Small intestine (tissue), 7 donors: ENCODE measurements at regions not wholly inside any gene's neighbourhood (a gene's known extent, or its start where the extent isn't known, plus 50 kb on each side); places are given as distances from the start of the nearest gene placed in this dataset.

ENCODE experiments used
- DNase-seq, 2 donors: peaks; one replicate each; pipeline versions ENCODE4 v3.0.0 to v3.0.0-alpha.2; 2013
- FAIRE-seq: peaks from 2 replicates; lab custom pipeline; 2012; peaks lifted over from hg19 to GRCh38; lab: Jason Lieb, UNC
- H3K27ac ChIP-seq, 3 donors: one replicate each; pipeline ENCODE4 v1.5.1; 2013; ENCODE audit warnings: low read length in 2 of 3, mild to moderate bottlenecking in 2 of 3, control low read depth in 1 of 3, inconsistent platforms in 1 of 3, low read depth in 1 of 3, moderate library complexity in 1 of 3
- H3K27me3 ChIP-seq, 3 donors: one replicate each; pipeline ENCODE4 v1.6.1; 2013; ENCODE audit warnings: low read length in 3 of 3, inconsistent platforms in 1 of 3; ENCODE audit not compliant: control insufficient read depth in 3 of 3, insufficient read depth in 3 of 3
- H3K36me3 ChIP-seq, 3 donors: one replicate each; pipeline ENCODE4 v1.6.1; 2013; ENCODE audit warnings: low read length in 3 of 3, inconsistent platforms in 1 of 3, low read depth in 1 of 3, mild to moderate bottlenecking in 1 of 3, moderate library complexity in 1 of 3; ENCODE audit not compliant: control insufficient read depth in 3 of 3, insufficient read depth in 2 of 3
- H3K4me1 ChIP-seq, 3 donors: one replicate each; pipeline ENCODE4 v1.6.1; 2013; ENCODE audit warnings: low read length in 2 of 3, inconsistent platforms in 1 of 3, low read depth in 1 of 3, mild to moderate bottlenecking in 1 of 3, moderate library complexity in 1 of 3; ENCODE audit not compliant: control insufficient read depth in 3 of 3, insufficient read depth in 2 of 3
- H3K4me3 ChIP-seq, 3 donors: one replicate each; pipeline ENCODE4 v1.5.1; 2013; ENCODE audit warnings: low read length in 3 of 3, control low read depth in 1 of 3, inconsistent platforms in 1 of 3, low read depth in 1 of 3, mild to moderate bottlenecking in 1 of 3, moderate library complexity in 1 of 3
- H3K9me3 ChIP-seq, 2 donors: one replicate each; pipeline ENCODE4 v1.6.1; 2013; ENCODE audit warnings: low read depth in 1 of 2, low read length in 1 of 2; ENCODE audit not compliant: control insufficient read depth in 2 of 2, insufficient read depth in 1 of 2
- WGBS, 3 donors: extraction: QIAGEN DNeasy Blood & Tissue Kit; methylation state at CpG; one replicate each; pipeline ENCODE4 v1.1.7; 2013; 5-methylcytosine and 5-hydroxymethylcytosine counted together
- donor health status: healthy with polysubstance abuse.
- donor health status: control.
- donor health status: control.
- donor health status: Bipolar disorder and iron deficiency.
- donor health status: healthy.

DNA sequence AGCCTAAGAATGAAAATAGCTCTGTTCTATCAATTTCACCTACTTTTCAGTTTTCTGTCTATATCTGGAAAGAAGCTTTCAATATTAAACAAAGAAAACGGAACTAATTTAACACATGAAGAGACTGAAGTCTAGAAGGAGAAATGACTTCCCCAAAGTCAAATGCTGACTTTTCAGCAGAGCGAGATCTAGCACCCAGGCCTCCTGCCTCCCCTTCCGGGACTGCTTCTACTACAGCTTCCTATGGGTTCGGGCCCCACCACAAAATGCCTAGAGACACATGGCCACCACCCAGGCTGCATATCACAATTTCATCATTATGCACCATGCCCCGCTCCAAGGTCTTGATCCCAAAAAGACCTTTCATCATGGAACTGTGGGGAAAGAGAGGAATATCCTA is 104.5 kb downstream of the SST start:
- WGBS, 3 donors: 86 to 92% (median 86%) methylated on average over 5 of the region's 5 CpGs

DNA sequence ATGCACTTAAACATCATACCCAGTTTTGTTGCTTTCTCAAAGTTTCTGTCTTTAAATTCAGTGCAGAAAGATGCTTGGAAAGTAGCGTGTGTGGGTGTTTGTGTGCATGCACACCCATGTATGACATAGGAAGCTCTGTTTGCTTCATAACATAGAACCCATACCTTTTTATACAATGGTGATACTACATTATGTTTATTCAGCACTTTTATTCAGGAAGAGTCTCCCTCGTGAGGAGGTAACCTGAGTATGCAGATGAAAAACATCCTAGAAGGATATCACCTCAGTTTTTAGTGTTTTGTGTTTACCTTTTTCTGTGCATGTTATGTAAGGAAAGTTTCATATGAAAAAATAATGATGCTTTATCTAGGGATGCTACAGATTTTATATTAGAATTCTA is 111.2 kb downstream of the SST start:
- no peaks in the 10 kb centered on the region for H3K9me3 ChIP-seq
- no peak overlapping the region for H3K27ac ChIP-seq
- H3K4me1 ChIP-seq: no peaks in the 10 kb centered on the region
- DNase-seq (no peak), FAIRE-seq (no peak)
- no peak overlapping the region for H3K4me3 ChIP-seq
- no peaks in the 10 kb centered on the region for H3K27me3 ChIP-seq
- no peaks in the 10 kb centered on the region for H3K36me3 ChIP-seq
- WGBS, 3 donors: 59 to 75% (median 60%) methylated on average over 2 of the region's 2 CpGs

More for the DNA sequence above, 104.5 kb downstream of the SST start:
- no peak for FAIRE-seq
- no peak overlapping the region for H3K4me3 ChIP-seq
- H3K4me1 ChIP-seq: no peaks in the 10 kb centered on the region
- no peaks in the 10 kb centered on the region for H3K9me3 ChIP-seq
- H3K27me3 ChIP-seq: peaks cover 0 to 2% (median 0%) of the 10 kb centered on the region in 3 donors
- no peak for DNase-seq
- H3K27ac ChIP-seq: no peak overlapping the region
- H3K36me3 ChIP-seq: no peaks in the 10 kb centered on the region

GRCh38 chr3:187551416-187551815 is 118.8 kb downstream of the SST start:
- Histone ChIP-seq H3K27me3 (no peaks in the 10 kb centered on the region), H3K4me1 (no peaks in the 10 kb centered on the region), H3K4me3 (no peak overlapping the region), H3K36me3 (no peaks in the 10 kb centered on the region), H3K9me3 (no peaks in the 10 kb centered on the region), H3K27ac (no peak overlapping the region)
- no peak for FAIRE-seq
- DNase-seq: no peak

- H3K27ac ChIP-seq: no peak overlapping the region
- FAIRE-seq (no peak), DNase-seq (no peak)
- no peaks in the 10 kb centered on the region for H3K36me3 ChIP-seq
- H3K27me3 ChIP-seq: no peaks in the 10 kb centered on the region
- no peak overlapping the region for H3K4me3 ChIP-seq
- 93 to 96% (median 96%) methylated on average over 1 of the region's 1 CpG for WGBS, 3 donors
- H3K9me3 ChIP-seq: no peaks in the 10 kb centered on the region
- no peaks in the 10 kb centered on the region for H3K4me1 ChIP-seq
These were observed 119.7 kb downstream of the SST start for GRCh38 chr3:187550446-187550845.

- FAIRE-seq (no peak), DNase-seq (no peak)
- H3K36me3 ChIP-seq: no peaks in the 10 kb centered on the region
- H3K27me3 ChIP-seq: no peaks in the 10 kb centered on the region
- H3K27ac ChIP-seq: no peak overlapping the region
- 91 to 93% (median 92%) methylated on average over 5 of the region's 5 CpGs for WGBS, 3 donors
- no peaks in the 10 kb centered on the region for H3K4me1 ChIP-seq
- H3K9me3 ChIP-seq: no peaks in the 10 kb centered on the region
- no peak overlapping the region for H3K4me3 ChIP-seq
These were observed 124.8 kb downstream of the SST start for GRCh38 chr3:187545366-187545765.

GRCh38 chr3:187544326-187544725 is 125.9 kb downstream of the SST start:
- WGBS, 3 donors: 77 to 91% (median 88%) methylated on average over 5 of the region's 5 CpGs
- DNase-seq (no peak), FAIRE-seq (no peak)
- Histone ChIP-seq H3K27me3 (no peaks in the 10 kb centered on the region), H3K4me1 (no peaks in the 10 kb centered on the region), H3K9me3 (no peaks in the 10 kb centered on the region), H3K36me3 (no peaks in the 10 kb centered on the region), H3K27ac (no peak overlapping the region), H3K4me3 (no peak overlapping the region)

DNA sequence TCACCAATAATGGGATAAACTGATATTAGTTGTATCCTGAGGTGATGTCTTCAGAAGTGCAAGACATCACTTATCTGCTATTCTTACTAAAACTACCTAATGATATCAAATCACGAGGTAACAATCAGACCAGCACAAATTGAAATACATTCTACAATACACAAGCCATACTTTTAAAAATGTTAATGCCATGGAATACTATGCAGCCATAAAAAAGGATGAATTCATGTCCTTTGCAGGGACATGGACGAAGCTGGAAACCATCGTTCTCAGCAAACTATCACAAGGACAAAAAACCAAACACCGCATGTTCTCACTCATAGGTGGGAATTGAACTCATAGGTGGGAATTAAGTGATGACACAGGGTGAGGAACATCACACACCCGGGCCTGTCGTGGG is 129.3 kb downstream of the SST start:
- H3K4me1 ChIP-seq: no peaks in the 10 kb centered on the region
- no peaks in the 10 kb centered on the region for H3K9me3 ChIP-seq
- no peak for DNase-seq
- H3K4me3 ChIP-seq: no peak overlapping the region
- no peak overlapping the region for H3K27ac ChIP-seq
- H3K36me3 ChIP-seq: no peaks in the 10 kb centered on the region
- no peak for FAIRE-seq
- H3K27me3 ChIP-seq: no peaks in the 10 kb centered on the region
- 84 to 89% (median 84%) methylated on average over 6 of the region's 6 CpGs for WGBS, 3 donors

GRCh38 chr3:187536185-187536584 is 134.0 kb downstream of the SST start:
- H3K9me3 ChIP-seq: no peaks in the 10 kb centered on the region
- no peaks in the 10 kb centered on the region for H3K4me1 ChIP-seq
- DNase-seq (no peak), FAIRE-seq (no peak)
- no peak overlapping the region for H3K27ac ChIP-seq
- H3K4me3 ChIP-seq: no peak overlapping the region
- peaks cover 0 to 2% (median 0%) of the 10 kb centered on the region in 3 donors for H3K27me3 ChIP-seq
- no peaks in the 10 kb centered on the region for H3K36me3 ChIP-seq
- WGBS, 3 donors: 84 to 86% (median 85%) methylated on average over 6 of the region's 6 CpGs

DNA sequence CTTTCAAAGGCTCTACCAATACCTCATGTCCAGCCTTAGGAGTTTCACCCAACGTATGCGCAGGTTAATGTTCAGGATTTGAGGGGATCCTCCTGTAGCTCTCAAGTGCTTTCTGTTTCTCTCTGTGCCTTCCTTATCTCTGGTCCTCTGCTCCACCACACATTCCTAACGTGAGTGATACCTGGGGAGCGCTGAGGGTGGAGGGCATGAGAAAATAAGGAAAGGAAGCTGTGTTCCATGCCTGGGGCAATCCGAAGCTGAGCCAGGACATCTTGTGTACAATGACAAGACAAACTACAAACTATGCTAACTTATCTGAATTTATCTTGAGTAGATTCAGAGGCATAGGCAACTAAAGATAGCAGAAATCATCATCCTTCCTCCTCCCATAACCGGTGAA is 136.4 kb downstream of the SST start:
- Histone ChIP-seq H3K4me1 (no peaks in the 10 kb centered on the region), H3K4me3 (no peak overlapping the region), H3K36me3 (no peaks in the 10 kb centered on the region), H3K27ac (no peak overlapping the region), H3K27me3 (peaks cover 0 to 2% (median 0%) of the 10 kb centered on the region in 3 donors), H3K9me3 (no peaks in the 10 kb centered on the region)
- no peak for DNase-seq
- FAIRE-seq: no peak
- 54 to 73% (median 55%) methylated on average over 6 of the region's 6 CpGs for WGBS, 3 donors
